ENCODE measurements at regions not wholly inside any gene's neighbourhood (a gene's known extent, or its start where the extent isn't known, plus 50 kb on each side); places are given as distances from the start of the nearest gene placed in this dataset.

- Histone ChIP-seq H3K9ac (ENCODE audit: control insufficient read depth, insufficient read depth, low read length) (no peak overlapping the region), H4K20me1 (ENCODE audit: control insufficient read depth, insufficient read depth) (no peaks in the 10 kb centered on the region), H3K27me3 (replicated peaks in 1 of 2; ENCODE audit: control insufficient read depth in 2 of 2, insufficient read depth in 2 of 2, low read length in 1 of 2) (no peaks in the 10 kb centered on the region), H2AFZ (ENCODE audit: control insufficient read depth, low read depth, low read length) (no peak overlapping the region), H3K27ac (ENCODE audit: control insufficient read depth, insufficient read depth) (no peak overlapping the region), H3K4me3 (no peak overlapping the region), H3K9me3 (replicated peaks; ENCODE audit: control insufficient read depth, insufficient read depth, low read length) (no peaks in the 10 kb centered on the region; the same call in 2 of the 3 replicates), H3K4me1 (ENCODE audit: control insufficient read depth, insufficient read depth, low read length) (no peaks in the 10 kb centered on the region), H3K4me2 (ENCODE audit: control insufficient read depth, insufficient read depth) (no peak overlapping the region), H3K36me3 (ENCODE audit: control insufficient read depth in 2 of 2, insufficient read depth in 2 of 2, low read length in 1 of 2) (no peaks in the 10 kb centered on the region), H3K79me2 (ENCODE audit: control insufficient read depth, insufficient read depth, low read length) (no peaks in the 10 kb centered on the region)
- ATAC-seq (no peak), DNase-seq (ENCODE audit: low read depth, low spot score) (no peak), FAIRE-seq (no peak)
- ChIA-PET RAD21 (ENCODE audit: unreplicated experiment) (no interaction called here), POLR2A (no interaction called here), CTCF (no interaction called here), SMC1A (ENCODE audit: uncharacterized antibody, unreplicated experiment) (no interaction called here)
- WGBS (ENCODE audit: insufficient coverage, insufficient replicate concordance, low lambda C conversion rate, missing lambda C conversion rate): 2% methylated on average over 2 of the region's 2 CpGs
- TF ChIP-seq, protein P1, sequence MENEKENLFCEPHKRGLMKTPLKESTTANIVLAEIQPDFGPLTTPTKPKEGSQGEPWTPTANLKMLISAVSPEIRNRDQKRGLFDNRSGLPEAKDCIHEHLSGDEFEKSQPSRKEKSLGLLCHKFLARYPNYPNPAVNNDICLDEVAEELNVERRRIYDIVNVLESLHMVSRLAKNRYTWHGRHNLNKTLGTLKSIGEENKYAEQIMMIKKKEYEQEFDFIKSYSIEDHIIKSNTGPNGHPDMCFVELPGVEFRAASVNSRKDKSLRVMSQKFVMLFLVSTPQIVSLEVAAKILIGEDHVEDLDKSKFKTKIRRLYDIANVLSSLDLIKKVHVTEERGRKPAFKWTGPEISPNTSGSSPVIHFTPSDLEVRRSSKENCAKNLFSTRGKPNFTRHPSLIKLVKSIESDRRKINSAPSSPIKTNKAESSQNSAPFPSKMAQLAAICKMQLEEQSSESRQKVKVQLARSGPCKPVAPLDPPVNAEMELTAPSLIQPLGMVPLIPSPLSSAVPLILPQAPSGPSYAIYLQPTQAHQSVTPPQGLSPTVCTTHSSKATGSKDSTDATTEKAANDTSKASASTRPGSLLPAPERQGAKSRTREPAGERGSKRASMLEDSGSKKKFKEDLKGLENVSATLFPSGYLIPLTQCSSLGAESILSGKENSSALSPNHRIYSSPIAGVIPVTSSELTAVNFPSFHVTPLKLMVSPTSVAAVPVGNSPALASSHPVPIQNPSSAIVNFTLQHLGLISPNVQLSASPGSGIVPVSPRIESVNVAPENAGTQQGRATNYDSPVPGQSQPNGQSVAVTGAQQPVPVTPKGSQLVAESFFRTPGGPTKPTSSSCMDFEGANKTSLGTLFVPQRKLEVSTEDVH (IDR thresholded peaks at IDR 0.05; ENCODE audit: low read depth, partially characterized antibody): no peak
- TF ChIP-seq JUNB (IDR thresholded peaks at IDR 0.05) (no peak), ZZZ3 (IDR thresholded peaks at IDR 0.05; ENCODE audit: control insufficient read depth, insufficient read length, low read depth) (no peak)
- TF ChIP-seq, protein P2, sequence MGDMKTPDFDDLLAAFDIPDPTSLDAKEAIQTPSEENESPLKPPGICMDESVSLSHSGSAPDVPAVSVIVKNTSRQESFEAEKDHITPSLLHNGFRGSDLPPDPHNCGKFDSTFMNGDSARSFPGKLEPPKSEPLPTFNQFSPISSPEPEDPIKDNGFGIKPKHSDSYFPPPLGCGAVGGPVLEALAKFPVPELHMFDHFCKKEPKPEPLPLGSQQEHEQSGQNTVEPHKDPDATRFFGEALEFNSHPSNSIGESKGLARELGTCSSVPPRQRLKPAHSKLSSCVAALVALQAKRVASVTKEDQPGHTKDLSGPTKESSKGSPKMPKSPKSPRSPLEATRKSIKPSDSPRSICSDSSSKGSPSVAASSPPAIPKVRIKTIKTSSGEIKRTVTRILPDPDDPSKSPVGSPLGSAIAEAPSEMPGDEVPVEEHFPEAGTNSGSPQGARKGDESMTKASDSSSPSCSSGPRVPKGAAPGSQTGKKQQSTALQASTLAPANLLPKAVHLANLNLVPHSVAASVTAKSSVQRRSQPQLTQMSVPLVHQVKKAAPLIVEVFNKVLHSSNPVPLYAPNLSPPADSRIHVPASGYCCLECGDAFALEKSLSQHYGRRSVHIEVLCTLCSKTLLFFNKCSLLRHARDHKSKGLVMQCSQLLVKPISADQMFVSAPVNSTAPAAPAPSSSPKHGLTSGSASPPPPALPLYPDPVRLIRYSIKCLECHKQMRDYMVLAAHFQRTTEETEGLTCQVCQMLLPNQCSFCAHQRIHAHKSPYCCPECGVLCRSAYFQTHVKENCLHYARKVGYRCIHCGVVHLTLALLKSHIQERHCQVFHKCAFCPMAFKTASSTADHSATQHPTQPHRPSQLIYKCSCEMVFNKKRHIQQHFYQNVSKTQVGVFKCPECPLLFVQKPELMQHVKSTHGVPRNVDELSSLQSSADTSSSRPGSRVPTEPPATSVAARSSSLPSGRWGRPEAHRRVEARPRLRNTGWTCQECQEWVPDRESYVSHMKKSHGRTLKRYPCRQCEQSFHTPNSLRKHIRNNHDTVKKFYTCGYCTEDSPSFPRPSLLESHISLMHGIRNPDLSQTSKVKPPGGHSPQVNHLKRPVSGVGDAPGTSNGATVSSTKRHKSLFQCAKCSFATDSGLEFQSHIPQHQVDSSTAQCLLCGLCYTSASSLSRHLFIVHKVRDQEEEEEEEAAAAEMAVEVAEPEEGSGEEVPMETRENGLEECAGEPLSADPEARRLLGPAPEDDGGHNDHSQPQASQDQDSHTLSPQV (IDR thresholded peaks at IDR 0.05): no peak
- in situ Hi-C loops (cut with MboI): no loop called here
- BruUV-seq (replicated peaks): no TSS peak
- intact Hi-C loops (cut with micrococcal nuclease; ENCODE audit: unreplicated experiment): no loop called here
Observed at GRCh38 chr15:47366884-47367283, 350.4 kb upstream of the SEMA6D start.

Measured in GM12878 (cell line).